MM.1S (cell line): ENCODE measurements at regions not wholly inside any gene's neighbourhood (a gene's known extent, or its start where the extent isn't known, plus 50 kb on each side); places are given as distances from the start of the nearest gene placed in this dataset.

ENCODE experiments used
- CTCF ChIP-seq: fragments of 300-600 bp; sonication (generic); IDR thresholded peaks from 2 replicates; pipeline ENCODE4 v1.5.1; 2016; ENCODE audit warnings: antibody characterized with exemption, low read length, mixed read lengths
- EZH2 ChIP-seq: fragments of 300-600 bp; sonication (generic); optimal IDR thresholded peaks from 2 replicates; pipeline ENCODE3; 2017; ENCODE audit warnings: low read depth, mild to moderate bottlenecking, antibody characterized with exemption, low read length, mixed read lengths
- EZH2phosphoT487 ChIP-seq: fragments of 300-600 bp; sonication (generic); IDR thresholded peaks from 2 replicates; pipeline ENCODE4 v1.6.1; 2018; ENCODE audit warnings: antibody characterized with exemption, low read length

- TF ChIP-seq EZH2phosphoT487 (no peak), CTCF (no peak), EZH2 (no peak)
Measured at GRCh38 chr14:83744224-83744623, 1785.7 kb upstream of the FLRT2 start.
